Endothelial cell of umbilical vein (primary cell): ENCODE measurements at regions not wholly inside any gene's neighbourhood (a gene's known extent, or its start where the extent isn't known, plus 50 kb on each side); places are given as distances from the start of the nearest gene placed in this dataset.

Source experiments
- BruUV-seq: library from RNA; stranded (reverse); fragments of 400-500 nt; replicated peaks from 2 replicates; lab custom pipeline; 2021; lab: Mats Ljungman, UMichigan
- CTCF ChIA-PET: fragments of 300-600, 350-600 bp; sonication (Branson Sonifier 250); formaldehyde crosslinking; loops from one replicate; lab custom pipeline; 2021; ENCODE audit warnings: antibody characterized with exemption, inconsistent platforms; lab: Charles Lee
- POLR2A ChIA-PET: fragments of 300-600, 350-600 bp; sonication (Branson Sonifier 250); formaldehyde crosslinking; loops from one replicate; lab custom pipeline; 2021; ENCODE audit warnings: antibody characterized with exemption, inconsistent platforms; lab: Charles Lee
- DNase-seq: peaks from one replicate; pipeline ENCODE4 v3.0.0-alpha.2; 2011; ENCODE audit warnings: low read depth, low spot score
- FAIRE-seq: peaks from 2 replicates; lab custom pipeline; 2011; peaks lifted over from hg19 to GRCh38; lab: Jason Lieb, UNC
- H2AFZ ChIP-seq: 2 replicates; pipeline ENCODE4 v1.6.0; 2012; ENCODE audit warnings: low read depth, low read length, control low read depth, inconsistent platforms
- H3K27ac ChIP-seq: 2 replicates; pipeline ENCODE4 v1.5.1; 2011; ENCODE audit warnings: low read depth, mild to moderate bottlenecking, control low read depth, low read length, moderate library complexity; ENCODE audit not compliant: insufficient read depth
- H3K27me3 ChIP-seq, 2 experiments: 2 replicates each; pipeline versions ENCODE4 v1.6.0 to v1.6.1; 2011; ENCODE audit warnings: low read length in 2 of 2, mixed read lengths in 1 of 2; ENCODE audit not compliant: control insufficient read depth in 2 of 2, insufficient read depth in 2 of 2
- H3K36me3 ChIP-seq, 2 experiments: 2 replicates in 1 of 2; 3 replicates in 1 of 2; pipeline ENCODE4 v1.5.1; 2011; ENCODE audit warnings: low read length in 2 of 2, mild to moderate bottlenecking in 1 of 2, moderate library complexity in 1 of 2; ENCODE audit not compliant: control insufficient read depth in 2 of 2, insufficient read depth in 2 of 2; ENCODE audit errors: extremely low read depth in 1 of 2
- H3K4me1 ChIP-seq: 3 replicates; pipeline ENCODE4 v1.5.1; 2011; ENCODE audit warnings: mild to moderate bottlenecking, low read length; ENCODE audit not compliant: control insufficient read depth, insufficient read depth; ENCODE audit errors: extremely low read depth
- H3K4me2 ChIP-seq: 2 replicates; pipeline ENCODE4 v1.6.1; 2011; ENCODE audit warnings: low read length, control low read depth, mixed read lengths; ENCODE audit not compliant: insufficient read depth
- H3K4me3 ChIP-seq, 3 experiments: fragments of 200-600 bp in 1 of 3; sonication (generic), shearing (Covaris generic) in 1 of 3; replicated peaks in 1 of 3; 2 replicates each; pipeline ENCODE4 v1.5.1; 2011 to 2016; ENCODE audit warnings: control low read depth in 3 of 3, low read length in 3 of 3, mild to moderate bottlenecking in 2 of 3, inconsistent platforms in 1 of 3, low read depth in 1 of 3, moderate library complexity in 1 of 3; ENCODE audit not compliant: insufficient read depth in 1 of 3
- H3K79me2 ChIP-seq: 2 replicates; pipeline ENCODE4 v1.6.0; 2012; ENCODE audit warnings: low read length, inconsistent platforms; ENCODE audit not compliant: control insufficient read depth, insufficient read depth
- H3K9ac ChIP-seq: replicated peaks from 2 replicates; pipeline ENCODE3; 2011; ENCODE audit warnings: low read length, control low read depth; ENCODE audit not compliant: insufficient read depth; ENCODE audit errors: extremely low read depth
- H3K9me1 ChIP-seq: replicated peaks from 3 replicates; pipeline ENCODE4 v1.6.0; 2011; ENCODE audit warnings: mild to moderate bottlenecking, low read length; ENCODE audit not compliant: control insufficient read depth, insufficient read depth; ENCODE audit errors: extremely low read depth
- H3K9me3 ChIP-seq: replicated peaks from 2 replicates; pipeline ENCODE4 v1.5.1; 2012; ENCODE audit warnings: low read length, inconsistent platforms; ENCODE audit not compliant: control insufficient read depth, insufficient read depth
- H4K20me1 ChIP-seq: replicated peaks from 2 replicates; pipeline ENCODE3; 2011; ENCODE audit warnings: mild to moderate bottlenecking, low read length; ENCODE audit not compliant: control insufficient read depth, insufficient read depth; ENCODE audit errors: extremely low read depth
- EZH2 ChIP-seq: IDR thresholded peaks from 2 replicates; pipeline ENCODE4 v1.6.1; 2012; ENCODE audit warnings: borderline replicate concordance, low read depth, mild to moderate bottlenecking, moderate library complexity, low read length, inconsistent platforms; ENCODE audit not compliant: severe bottlenecking
- FOS ChIP-seq: IDR thresholded peaks from 2 replicates; pipeline ENCODE4 v1.6.1; 2011; ENCODE audit warnings: mild to moderate bottlenecking, low read length, moderate library complexity, borderline replicate concordance; ENCODE audit not compliant: insufficient read depth
- GATA2 ChIP-seq: IDR thresholded peaks from 2 replicates; pipeline ENCODE4 v1.7.0; 2011; ENCODE audit warnings: low read depth, mild to moderate bottlenecking, moderate library complexity, mixed read lengths, low read length; ENCODE audit not compliant: insufficient read length, insufficient read depth
- JUN ChIP-seq: IDR thresholded peaks from 2 replicates; pipeline ENCODE4 v1.6.1; 2011; ENCODE audit warnings: borderline replicate concordance, low read depth; ENCODE audit not compliant: insufficient read length, insufficient read depth
- MYC ChIP-seq: IDR thresholded peaks from one replicate; pipeline ENCODE4 v1.6.1; 2011; ENCODE audit warnings: mild to moderate bottlenecking, low read depth, low read length
- POLR2A ChIP-seq: IDR thresholded peaks from 2 replicates; pipeline ENCODE4 v1.6.1; 2012; ENCODE audit warnings: low read depth, mild to moderate bottlenecking, control low read depth, low read length
- POLR2AphosphoS5 ChIP-seq: IDR thresholded peaks from 2 replicates; pipeline ENCODE4 v1.6.1; 2012; ENCODE audit warnings: low read depth, mild to moderate bottlenecking, control low read depth, low read length, moderate library complexity; ENCODE audit not compliant: insufficient read depth
- dilution Hi-C: fragments of 300-500 bp; cut with MboI; formaldehyde crosslinking; loops from one replicate; pipeline ENCODE4 v1.15.0; 2019; ENCODE audit warnings: low sequenced_read_pairs; ENCODE audit not compliant: extremely low pct_ligation_motif_present
- intact Hi-C: fragments of 100-400 bp; cut with micrococcal nuclease; formaldehyde crosslinking; loops from one replicate; pipeline ENCODE4 v1.10.0; 2022
- TF ChIP-seq, protein P1 (sequence below), 2 donors: IDR thresholded peaks; 1 replicate in 1 of 2; 2 replicates in 1 of 2; pipeline ENCODE4 v1.5.1; 2011; ENCODE audit warnings: low read length in 2 of 2, mild to moderate bottlenecking in 2 of 2, moderate library complexity in 2 of 2, control low read depth in 1 of 2, inconsistent platforms in 1 of 2, low read depth in 1 of 2; ENCODE audit not compliant: insufficient read depth in 1 of 2; ENCODE audit errors: extremely low read depth in 1 of 2
- TF ChIP-seq, protein P2 (sequence below): IDR thresholded peaks from 2 replicates; pipeline ENCODE4 v1.6.1; 2011; ENCODE audit not compliant: insufficient read depth, insufficient read length

DNA sequence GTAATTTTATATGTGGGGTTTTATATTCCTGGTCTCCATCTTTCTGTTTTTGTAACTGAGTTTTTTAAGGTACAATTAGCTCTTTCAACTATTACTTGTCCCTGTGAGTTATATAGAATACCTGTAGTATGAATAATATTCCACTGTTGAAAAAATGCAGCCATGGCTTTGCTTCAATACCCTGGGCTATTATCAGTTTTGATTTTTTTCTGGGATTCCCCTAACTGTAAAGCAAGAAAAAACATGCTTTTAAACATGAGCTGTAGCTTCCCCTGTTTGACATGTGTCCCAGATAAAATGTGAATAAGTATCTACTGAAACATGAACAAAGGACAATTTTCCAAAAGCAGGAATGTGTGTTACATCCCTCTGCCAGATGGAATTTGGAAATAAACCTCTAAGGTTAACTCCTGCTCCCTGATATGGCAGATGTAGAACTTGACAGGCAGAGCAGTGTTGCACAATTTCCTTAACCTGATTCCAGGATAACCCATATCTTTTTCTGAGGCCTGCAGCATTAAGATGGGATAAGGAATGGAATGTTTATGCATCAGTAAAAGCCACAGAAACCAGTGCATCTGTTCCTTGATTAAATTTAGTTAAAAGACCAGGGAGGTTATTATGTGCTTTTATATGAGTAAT, 88.3 kb upstream of the TMSB4Y start:
- no peaks in the 10 kb centered on the region for H3K4me1 ChIP-seq
- H3K9me1 ChIP-seq, result no peaks in the 10 kb centered on the region
- H4K20me1 ChIP-seq, result no peaks in the 10 kb centered on the region
- no peaks in the 10 kb centered on the region for H3K36me3 ChIP-seq
- dilution Hi-C loops (no loop called here), intact Hi-C loops (no loop called here)
- H3K27ac ChIP-seq, result no peak overlapping the region
- ChIA-PET POLR2A (no interaction called here), CTCF (no interaction called here)
- H2AFZ ChIP-seq, result no peak overlapping the region
- no peak overlapping the region for H3K4me2 ChIP-seq
- no peaks in the 10 kb centered on the region for H3K9me3 ChIP-seq
- DNase-seq, result no peak
- no peak overlapping the region for H3K4me3 ChIP-seq
- no peaks in the 10 kb centered on the region for H3K27me3 ChIP-seq
- TF ChIP-seq, protein P1, sequence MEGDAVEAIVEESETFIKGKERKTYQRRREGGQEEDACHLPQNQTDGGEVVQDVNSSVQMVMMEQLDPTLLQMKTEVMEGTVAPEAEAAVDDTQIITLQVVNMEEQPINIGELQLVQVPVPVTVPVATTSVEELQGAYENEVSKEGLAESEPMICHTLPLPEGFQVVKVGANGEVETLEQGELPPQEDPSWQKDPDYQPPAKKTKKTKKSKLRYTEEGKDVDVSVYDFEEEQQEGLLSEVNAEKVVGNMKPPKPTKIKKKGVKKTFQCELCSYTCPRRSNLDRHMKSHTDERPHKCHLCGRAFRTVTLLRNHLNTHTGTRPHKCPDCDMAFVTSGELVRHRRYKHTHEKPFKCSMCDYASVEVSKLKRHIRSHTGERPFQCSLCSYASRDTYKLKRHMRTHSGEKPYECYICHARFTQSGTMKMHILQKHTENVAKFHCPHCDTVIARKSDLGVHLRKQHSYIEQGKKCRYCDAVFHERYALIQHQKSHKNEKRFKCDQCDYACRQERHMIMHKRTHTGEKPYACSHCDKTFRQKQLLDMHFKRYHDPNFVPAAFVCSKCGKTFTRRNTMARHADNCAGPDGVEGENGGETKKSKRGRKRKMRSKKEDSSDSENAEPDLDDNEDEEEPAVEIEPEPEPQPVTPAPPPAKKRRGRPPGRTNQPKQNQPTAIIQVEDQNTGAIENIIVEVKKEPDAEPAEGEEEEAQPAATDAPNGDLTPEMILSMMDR (IDR thresholded peaks at IDR 0.05; ENCODE audit: extremely low read depth in 1 of 2, insufficient read depth in 1 of 2, low read depth in 1 of 2, low read length in 2 of 2), result no peak
- TF ChIP-seq POLR2AphosphoS5 (no peak), POLR2A (no peak), MYC (no peak), GATA2 (no peak), FOS (no peak), JUN (no peak), EZH2 (no peak)
- TF ChIP-seq, protein P2, sequence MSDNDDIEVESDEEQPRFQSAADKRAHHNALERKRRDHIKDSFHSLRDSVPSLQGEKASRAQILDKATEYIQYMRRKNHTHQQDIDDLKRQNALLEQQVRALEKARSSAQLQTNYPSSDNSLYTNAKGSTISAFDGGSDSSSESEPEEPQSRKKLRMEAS, result no peak
- BruUV-seq, result no TSS peak
- H3K9ac ChIP-seq, result no peak overlapping the region
- no peaks in the 10 kb centered on the region for H3K79me2 ChIP-seq
- FAIRE-seq, result no peak
